Activated naive CD8-positive, alpha-beta T cell treated with anti-CD3 and anti-CD28 coated beads, Interleukin-2, amount 50 U/mL, for 24 hours (primary cell): ENCODE measurements at regions not wholly inside any gene's neighbourhood (a gene's known extent, or its start where the extent isn't known, plus 50 kb on each side); places are given as distances from the start of the nearest gene placed in this dataset.

Experiments used
- ATAC-seq: fragments of 150-1000 bp; cut with Tn5 transposase; one replicate; pipeline ENCODE4 v1.10.0; 2021
- DNase-seq: peaks from one replicate; pipeline ENCODE4 v3.0.0; 2021
- H3K27ac Mint-ChIP-seq: one replicate; pipeline ENCODE4 v1.8.0; 2021; ENCODE audit warnings: mild to moderate bottlenecking, mixed read lengths
- H3K27me3 Mint-ChIP-seq: one replicate; pipeline ENCODE4 v1.8.0; 2021; ENCODE audit warnings: mixed read lengths
- H3K36me3 Mint-ChIP-seq: one replicate; pipeline ENCODE4 v1.8.0; 2021; ENCODE audit warnings: low read depth, mixed read lengths
- H3K4me1 Mint-ChIP-seq: one replicate; pipeline ENCODE4 v1.8.0; 2021; ENCODE audit warnings: mixed read lengths
- H3K4me3 Mint-ChIP-seq: one replicate; pipeline ENCODE4 v1.8.0; 2021; ENCODE audit warnings: mild to moderate bottlenecking, moderate library complexity, mixed read lengths
- H3K9me3 Mint-ChIP-seq: one replicate; pipeline ENCODE4 v1.8.0; 2021; ENCODE audit warnings: mixed read lengths

DNA sequence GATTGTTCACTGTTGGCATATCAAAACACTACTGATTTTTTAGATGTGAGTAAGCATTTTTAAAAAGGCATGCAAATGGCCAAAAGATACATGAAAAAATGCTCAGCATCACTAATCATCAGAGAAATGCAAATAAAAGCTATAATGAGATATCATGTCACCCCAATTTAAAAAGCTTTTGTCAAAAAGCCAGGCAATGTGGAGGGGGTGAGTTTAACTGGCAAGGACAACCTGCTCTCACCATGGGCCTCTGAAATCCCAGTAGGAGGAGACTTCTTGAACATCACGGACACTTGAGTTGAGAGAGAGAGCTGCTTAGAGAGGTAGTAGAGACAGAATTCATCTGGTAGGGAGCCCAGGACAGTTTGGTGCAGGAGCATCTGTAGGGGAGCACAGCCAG lies 347.1 kb upstream of the MPDZ start:
- ATAC-seq (no peak), DNase-seq (no peak)
- Mint-ChIP-seq H3K9me3 (peaks cover 8% of the 10 kb centered on the region), H3K36me3 (peaks cover 1% of the 10 kb centered on the region), H3K4me1 (no peaks in the 10 kb centered on the region), H3K27me3 (no peaks in the 10 kb centered on the region), H3K4me3 (no peak overlapping the region), H3K27ac (no peak overlapping the region)

DNA sequence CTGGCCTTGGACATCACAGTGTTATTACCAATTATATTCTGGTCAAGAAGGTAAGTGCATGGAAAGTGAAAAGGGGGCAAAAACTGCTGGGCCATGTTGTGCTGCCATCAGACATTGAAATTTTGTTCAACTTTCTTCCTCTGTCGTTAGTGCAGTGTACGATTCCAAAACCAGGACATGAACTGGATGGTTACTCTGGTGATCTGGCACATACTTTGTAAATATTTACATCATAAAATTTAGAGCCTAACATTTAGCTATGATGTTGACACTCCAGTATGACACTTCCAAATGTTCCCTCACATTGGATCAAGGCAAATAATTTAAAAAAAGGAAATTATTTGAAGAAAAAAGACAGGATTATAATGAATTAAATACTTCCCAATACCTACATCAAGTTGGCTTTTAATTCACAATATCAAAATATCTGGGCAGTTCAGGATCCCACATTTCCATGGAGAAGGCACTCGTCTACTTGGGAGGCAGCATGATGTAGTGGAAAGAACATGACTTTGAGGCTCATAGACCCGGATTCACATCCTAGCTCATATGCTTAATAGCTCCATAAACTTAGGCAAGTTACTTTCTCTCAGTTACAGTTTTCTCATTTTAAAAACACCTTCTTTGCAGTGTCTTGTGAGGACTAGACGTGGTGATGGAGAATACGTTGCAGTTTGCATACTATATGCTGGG lies 342.5 kb upstream of the MPDZ start:
- DNase-seq (no peak), ATAC-seq (no peak)
- Mint-ChIP-seq H3K4me1 (no peaks in the 10 kb centered on the region), H3K4me3 (no peak overlapping the region), H3K27ac (no peak overlapping the region), H3K9me3 (no peaks in the 10 kb centered on the region), H3K36me3 (peaks cover 1% of the 10 kb centered on the region), H3K27me3 (no peaks in the 10 kb centered on the region)

DNA sequence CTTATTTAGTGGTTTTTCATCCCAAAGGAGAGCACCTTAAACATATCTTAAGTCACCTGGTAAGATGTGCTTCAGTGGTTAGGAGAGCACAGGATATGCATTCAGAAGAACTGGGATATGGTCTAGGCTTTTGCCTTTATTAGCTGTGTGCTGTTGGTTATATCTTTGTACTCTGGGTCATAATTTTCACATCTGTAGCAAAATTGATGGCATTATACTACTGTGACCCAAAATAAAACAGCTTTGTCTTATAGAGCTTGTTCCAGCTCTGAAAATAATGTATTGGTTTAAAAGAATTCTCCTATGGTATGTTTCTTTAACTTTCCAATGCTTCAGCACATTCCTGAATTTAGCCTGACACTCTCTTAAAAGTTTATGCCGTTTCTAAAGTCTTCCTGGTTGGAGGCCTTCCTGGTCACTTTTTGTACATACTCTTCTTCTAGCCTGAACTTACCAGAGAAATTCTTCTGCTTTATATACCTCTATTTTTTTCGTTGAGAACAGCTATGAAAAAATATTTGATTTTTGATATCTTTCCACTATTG lies 337.1 kb upstream of the MPDZ start:
- H3K27ac Mint-ChIP-seq, result no peak overlapping the region
- H3K9me3 Mint-ChIP-seq, result peaks cover 4% of the 10 kb centered on the region
- no peak for ATAC-seq
- H3K27me3 Mint-ChIP-seq, result no peaks in the 10 kb centered on the region
- no peaks in the 10 kb centered on the region for H3K4me1 Mint-ChIP-seq
- no peak for DNase-seq
- H3K4me3 Mint-ChIP-seq, result no peak overlapping the region
- no peaks in the 10 kb centered on the region for H3K36me3 Mint-ChIP-seq

DNA sequence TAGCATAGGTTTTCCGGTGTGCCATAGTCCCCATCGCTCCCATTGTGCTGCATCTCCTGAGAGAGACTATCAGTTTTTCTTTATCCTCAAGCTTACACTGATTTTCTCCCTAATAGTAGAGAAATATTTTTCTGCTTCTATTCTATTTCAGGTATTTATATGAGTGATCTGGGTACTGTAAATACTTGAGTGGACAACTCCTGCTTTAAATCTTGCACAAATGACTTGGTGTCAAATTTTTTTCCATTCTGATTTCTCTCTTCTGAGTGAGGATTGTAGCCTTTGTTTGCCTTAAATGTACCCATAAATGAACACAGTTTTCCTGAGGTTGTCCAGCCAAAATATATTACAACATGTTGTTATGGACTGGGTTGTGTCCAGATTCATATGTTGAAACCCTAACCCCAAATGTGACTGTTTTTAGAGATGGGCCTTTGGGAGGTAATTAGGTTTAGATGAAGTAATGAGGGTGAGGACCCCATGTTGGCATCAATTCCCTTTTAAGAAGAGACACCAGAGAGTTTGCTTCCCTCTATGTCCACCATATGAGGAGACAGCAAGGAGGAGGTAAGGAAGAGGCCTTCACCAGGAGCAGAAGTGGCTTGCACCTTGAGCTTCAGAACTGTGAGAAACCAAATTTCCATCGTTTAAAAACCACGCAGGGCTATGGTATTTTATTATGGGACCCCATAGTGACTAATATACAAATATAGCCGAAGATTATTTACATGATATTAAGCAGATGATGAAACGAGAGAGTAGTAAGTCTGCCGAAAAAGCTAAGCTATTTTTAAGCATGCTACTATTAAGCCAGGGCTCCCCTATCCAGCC lies 336.4 kb upstream of the MPDZ start:
- H3K27ac Mint-ChIP-seq, result no peak overlapping the region
- no peak for ATAC-seq
- no peaks in the 10 kb centered on the region for H3K4me1 Mint-ChIP-seq
- no peaks in the 10 kb centered on the region for H3K27me3 Mint-ChIP-seq
- DNase-seq, result no peak
- H3K36me3 Mint-ChIP-seq, result no peaks in the 10 kb centered on the region
- H3K9me3 Mint-ChIP-seq, result peaks cover 4% of the 10 kb centered on the region
- no peak overlapping the region for H3K4me3 Mint-ChIP-seq

DNA sequence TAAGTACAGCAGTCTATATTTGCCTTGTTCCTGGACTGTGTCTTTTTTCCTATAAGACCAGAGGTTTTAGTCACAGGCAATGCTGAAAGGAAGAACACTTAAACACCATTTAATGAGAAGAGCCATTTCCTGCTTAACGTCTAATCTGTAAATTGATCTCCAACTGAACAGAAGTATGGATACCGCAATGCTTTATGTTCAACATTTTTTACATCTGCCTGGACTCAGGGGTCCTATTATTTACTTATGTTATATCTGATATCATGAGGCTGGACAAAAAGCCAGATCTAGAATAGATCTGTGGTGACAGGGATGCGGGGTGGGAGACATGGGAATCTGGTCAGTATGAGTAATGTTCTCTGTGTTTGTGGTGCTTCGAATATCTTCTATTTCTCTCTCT lies 334.6 kb upstream of the MPDZ start:
- H3K4me3 Mint-ChIP-seq, result no peak overlapping the region
- DNase-seq, result no peak
- no peaks in the 10 kb centered on the region for H3K4me1 Mint-ChIP-seq
- peaks cover 4% of the 10 kb centered on the region for H3K9me3 Mint-ChIP-seq
- no peak for ATAC-seq
- no peaks in the 10 kb centered on the region for H3K27me3 Mint-ChIP-seq
- H3K27ac Mint-ChIP-seq, result no peak overlapping the region
- H3K36me3 Mint-ChIP-seq, result no peaks in the 10 kb centered on the region

DNA sequence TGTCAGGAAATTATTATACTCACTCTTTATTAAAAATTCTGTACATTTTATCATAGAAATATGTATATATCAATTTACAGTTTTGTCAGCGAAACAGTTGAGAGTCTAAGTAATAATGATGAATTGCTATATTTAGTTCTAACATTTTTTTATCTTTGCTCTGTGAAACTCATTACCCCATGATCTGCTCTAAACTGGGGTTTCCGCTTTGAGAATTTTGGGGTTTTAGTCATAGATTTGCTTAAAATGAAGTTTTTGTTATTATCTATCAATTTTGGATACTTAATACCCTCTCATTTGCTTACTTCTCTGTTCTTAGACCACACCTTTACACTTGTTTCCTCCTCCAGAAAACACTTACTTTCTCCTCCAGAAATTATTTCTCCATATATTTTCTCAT lies 333.8 kb upstream of the MPDZ start:
- no peak overlapping the region for H3K4me3 Mint-ChIP-seq
- DNase-seq, result no peak
- H3K9me3 Mint-ChIP-seq, result peaks cover 4% of the 10 kb centered on the region
- no peaks in the 10 kb centered on the region for H3K4me1 Mint-ChIP-seq
- H3K36me3 Mint-ChIP-seq, result no peaks in the 10 kb centered on the region
- H3K27ac Mint-ChIP-seq, result no peak overlapping the region
- no peak for ATAC-seq
- H3K27me3 Mint-ChIP-seq, result no peaks in the 10 kb centered on the region

DNA sequence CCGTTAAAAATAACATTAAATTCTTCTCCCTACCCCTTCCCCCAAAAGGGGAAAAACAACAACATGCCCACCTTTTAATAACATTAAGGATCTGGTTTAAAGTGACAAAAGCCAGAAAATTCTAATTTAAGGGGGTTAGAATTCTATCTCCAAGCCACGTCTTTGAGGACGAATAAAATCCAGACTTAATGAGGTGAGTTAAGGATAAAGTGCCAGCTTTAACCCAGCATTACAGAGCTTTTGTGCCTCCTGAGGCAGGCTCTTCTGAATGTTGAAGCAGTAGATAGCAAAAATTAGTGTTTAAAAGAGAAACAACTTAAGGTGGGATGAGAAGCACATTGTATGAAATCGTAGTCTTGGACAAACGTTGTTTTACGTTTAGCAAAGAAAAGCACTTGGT lies 329.0 kb upstream of the MPDZ start:
- Mint-ChIP-seq H3K4me1 (no peaks in the 10 kb centered on the region), H3K9me3 (peaks cover 5% of the 10 kb centered on the region), H3K36me3 (no peaks in the 10 kb centered on the region), H3K27me3 (no peaks in the 10 kb centered on the region), H3K27ac (no peak overlapping the region), H3K4me3 (no peak overlapping the region)
- no peak for DNase-seq
- ATAC-seq, result no peak

DNA sequence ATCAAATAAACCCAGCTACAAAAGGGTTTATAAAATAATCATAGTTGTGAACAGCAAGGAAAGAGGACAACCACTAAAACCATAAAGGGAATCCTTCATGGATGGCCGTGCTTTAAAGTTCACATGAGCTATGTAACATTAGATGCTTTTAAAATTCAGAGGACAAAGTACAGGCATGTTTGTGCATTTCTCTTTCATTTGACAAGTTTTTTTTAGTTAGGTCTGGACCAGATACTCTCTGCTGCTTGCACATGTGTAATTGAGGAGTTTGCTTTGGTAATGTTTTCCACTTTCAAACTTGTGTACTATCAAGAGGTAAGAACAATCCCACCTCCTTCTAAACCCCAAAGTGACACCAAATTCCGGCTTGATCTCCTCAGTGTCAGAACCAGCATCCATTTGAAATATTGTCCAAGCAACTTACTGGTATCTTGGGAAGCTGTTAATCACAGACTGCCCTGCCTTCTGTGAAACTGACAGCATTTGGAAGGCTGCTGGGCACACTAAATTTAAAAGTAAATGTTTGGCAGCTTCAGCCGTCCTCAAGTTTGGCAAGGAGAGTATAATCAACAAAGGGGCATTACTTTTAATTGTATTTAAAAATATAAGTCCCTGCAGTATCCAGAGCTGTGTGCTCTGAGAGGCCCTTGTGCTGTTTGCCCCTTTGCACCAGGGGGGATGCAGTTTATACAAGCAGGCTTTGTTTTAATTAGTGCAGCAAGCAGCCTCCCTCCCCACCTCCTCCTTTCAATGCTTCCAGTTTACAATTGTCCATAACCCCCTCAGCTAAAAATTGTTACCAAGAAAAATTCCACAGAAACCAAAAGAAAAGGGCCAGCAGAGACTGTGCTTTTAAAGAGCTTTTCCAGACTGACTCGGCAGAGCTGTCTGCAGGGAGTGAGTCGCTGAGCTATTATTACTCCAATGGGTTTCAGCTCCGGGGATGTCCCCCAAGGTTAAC lies 328.3 kb upstream of the MPDZ start:
- Mint-ChIP-seq H3K36me3 (no peaks in the 10 kb centered on the region), H3K27me3 (no peaks in the 10 kb centered on the region), H3K9me3 (peaks cover 5% of the 10 kb centered on the region), H3K27ac (no peak overlapping the region), H3K4me1 (no peaks in the 10 kb centered on the region), H3K4me3 (no peak overlapping the region)
- DNase-seq (no peak), ATAC-seq (no peak)

DNA sequence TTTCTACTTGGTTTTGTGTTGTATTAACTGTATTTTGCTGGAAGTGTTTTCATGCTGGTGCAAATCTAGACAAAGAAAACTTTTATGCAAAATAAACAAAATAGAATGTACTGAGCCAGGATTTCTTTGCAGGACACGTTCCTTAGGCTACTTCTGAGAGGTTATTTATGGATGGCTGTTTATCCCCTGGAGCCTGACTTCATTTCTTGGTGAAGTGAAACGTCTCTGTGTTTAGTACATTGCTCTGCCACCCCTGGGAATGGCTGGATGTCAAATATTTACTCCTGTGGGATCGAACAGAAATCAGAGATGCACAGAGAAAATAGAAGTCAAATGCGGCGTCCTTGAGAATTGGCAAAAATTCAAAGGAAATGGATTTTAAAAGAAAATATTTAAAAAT lies 327.1 kb upstream of the MPDZ start:
- Mint-ChIP-seq H3K27me3 (no peaks in the 10 kb centered on the region), H3K4me3 (no peak overlapping the region), H3K36me3 (no peaks in the 10 kb centered on the region), H3K4me1 (no peaks in the 10 kb centered on the region), H3K27ac (no peak overlapping the region), H3K9me3 (peaks cover 5% of the 10 kb centered on the region)
- ATAC-seq (no peak), DNase-seq (no peak)

DNA sequence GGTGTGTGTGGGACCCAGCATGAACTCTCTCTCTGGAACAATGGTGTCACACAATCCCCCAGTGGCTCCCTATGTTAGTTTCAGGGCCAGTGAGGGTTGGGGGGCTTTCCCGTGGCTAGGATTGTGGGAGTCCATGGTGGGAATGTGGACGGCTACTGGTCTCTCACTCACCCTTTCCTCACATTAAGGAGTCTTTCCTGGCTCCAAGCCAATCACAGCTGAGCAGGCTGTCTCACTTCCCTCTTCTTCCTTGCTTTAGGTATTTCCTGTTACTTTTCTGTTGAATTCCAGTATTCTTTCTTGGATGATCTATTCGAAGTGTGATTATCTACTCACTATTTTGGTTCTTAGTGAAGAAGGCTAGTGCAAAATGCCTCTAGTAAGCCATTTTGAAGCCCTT lies 324.4 kb upstream of the MPDZ start:
- Mint-ChIP-seq H3K36me3 (no peaks in the 10 kb centered on the region), H3K9me3 (peaks cover 5% of the 10 kb centered on the region), H3K4me1 (no peaks in the 10 kb centered on the region), H3K27me3 (no peaks in the 10 kb centered on the region), H3K4me3 (no peak overlapping the region), H3K27ac (no peak overlapping the region)
- ATAC-seq, result no peak
- no peak for DNase-seq

DNA sequence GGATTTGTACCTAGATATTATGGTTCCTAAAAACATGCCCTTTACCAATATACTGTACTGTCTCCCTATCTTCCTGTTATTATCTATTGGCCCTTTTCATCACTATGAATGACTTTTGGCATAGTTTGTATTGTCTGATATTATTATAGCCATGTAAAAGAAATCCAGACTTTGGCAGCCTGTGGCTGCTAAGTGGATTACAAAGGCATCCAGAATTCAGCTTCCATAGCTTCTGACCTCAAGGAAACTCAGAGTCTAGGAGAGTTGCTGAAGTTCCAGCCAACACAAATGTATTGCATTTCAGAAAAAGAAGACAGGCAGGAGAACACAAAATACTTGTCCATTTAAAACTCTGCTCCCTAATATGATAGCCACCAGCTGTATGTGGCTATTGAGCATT lies 319.2 kb upstream of the MPDZ start:
- Mint-ChIP-seq H3K27me3 (no peaks in the 10 kb centered on the region), H3K9me3 (peaks cover 5% of the 10 kb centered on the region), H3K27ac (no peak overlapping the region), H3K36me3 (no peaks in the 10 kb centered on the region), H3K4me1 (no peaks in the 10 kb centered on the region), H3K4me3 (no peak overlapping the region)
- DNase-seq (no peak), ATAC-seq (no peak)

DNA sequence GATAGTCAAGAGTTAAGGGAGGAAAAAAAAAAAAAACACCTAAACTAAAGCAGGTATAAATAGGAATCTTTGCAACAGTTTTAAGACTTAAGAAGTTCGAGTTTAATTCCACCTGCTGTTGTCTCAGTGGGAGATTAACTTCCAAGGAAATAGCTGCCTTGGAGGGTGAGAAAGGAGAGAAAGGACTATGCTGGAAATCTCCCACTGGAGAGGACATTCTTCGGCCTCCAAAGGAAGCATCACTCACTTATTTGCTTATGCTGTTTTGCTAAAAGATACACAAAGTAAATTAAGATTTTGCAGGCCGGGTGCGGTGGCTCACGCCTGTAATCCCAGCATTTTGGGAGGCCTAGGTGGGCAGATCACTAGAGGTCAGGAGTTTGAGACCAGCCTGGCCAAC lies 317.9 kb upstream of the MPDZ start:
- no peak for DNase-seq
- H3K4me1 Mint-ChIP-seq, result no peaks in the 10 kb centered on the region
- no peak overlapping the region for H3K27ac Mint-ChIP-seq
- ATAC-seq, result no peak
- peaks cover 5% of the 10 kb centered on the region for H3K9me3 Mint-ChIP-seq
- H3K27me3 Mint-ChIP-seq, result no peaks in the 10 kb centered on the region
- no peak overlapping the region for H3K4me3 Mint-ChIP-seq
- H3K36me3 Mint-ChIP-seq, result no peaks in the 10 kb centered on the region

DNA sequence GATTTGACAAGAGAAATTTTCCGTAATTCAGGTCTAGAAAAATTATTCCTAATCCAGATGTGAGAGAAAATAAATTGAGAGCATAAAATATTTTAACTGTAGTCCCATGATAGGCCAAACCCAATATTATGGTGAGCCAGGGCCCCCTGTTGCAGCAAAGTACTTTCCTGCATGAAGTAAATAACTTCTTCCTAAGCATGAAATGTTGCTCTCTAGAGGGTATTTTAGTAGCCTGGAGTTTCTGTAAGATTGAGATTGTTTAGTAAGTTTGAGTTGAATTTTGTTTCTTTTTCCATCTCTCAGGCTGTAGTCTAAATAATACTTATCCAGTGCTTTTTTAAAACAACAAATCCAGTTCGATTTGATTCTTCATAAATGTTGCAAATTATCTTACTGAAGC lies 317.5 kb upstream of the MPDZ start:
- no peak for ATAC-seq

DNA sequence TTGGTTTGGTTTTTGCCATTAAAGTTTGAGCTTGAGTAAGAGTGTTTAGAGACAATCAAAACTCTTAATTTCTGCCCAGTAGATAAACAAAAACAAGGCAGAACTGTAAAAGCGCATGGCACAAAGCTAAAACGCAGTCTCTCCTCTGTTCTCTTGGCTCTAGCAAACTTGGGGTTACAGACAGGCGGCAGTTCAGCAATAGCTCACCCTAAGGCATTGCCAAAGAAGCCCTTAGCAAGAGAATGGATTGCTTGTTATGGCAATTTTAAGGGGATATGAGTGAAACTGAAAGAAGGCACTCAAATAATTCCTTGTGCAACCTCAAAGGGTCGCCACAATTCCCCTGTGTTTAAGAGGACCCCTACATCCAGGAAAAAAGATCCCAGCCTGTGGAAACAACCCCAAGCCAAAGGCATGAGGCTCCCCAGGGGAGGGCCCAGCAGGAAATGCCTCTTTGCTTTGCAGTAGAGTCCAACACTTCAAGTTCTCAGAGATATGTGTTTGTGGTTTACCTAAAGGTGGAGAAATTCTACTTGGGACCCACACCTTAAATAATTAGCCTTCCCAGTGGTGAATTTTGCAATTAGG lies 317.0 kb upstream of the MPDZ start:
- no peaks in the 10 kb centered on the region for H3K4me1 Mint-ChIP-seq

More for the DNA sequence above, 317.5 kb upstream of the MPDZ start:
- Mint-ChIP-seq H3K4me1 (no peaks in the 10 kb centered on the region), H3K9me3 (peaks cover 5% of the 10 kb centered on the region), H3K36me3 (no peaks in the 10 kb centered on the region), H3K27me3 (no peaks in the 10 kb centered on the region), H3K27ac (no peak overlapping the region), H3K4me3 (no peak overlapping the region)
- DNase-seq, result no peak

More for the DNA sequence above, 317.0 kb upstream of the MPDZ start:
- H3K27ac Mint-ChIP-seq, result no peak overlapping the region
- H3K9me3 Mint-ChIP-seq, result peaks cover 5% of the 10 kb centered on the region
- no peaks in the 10 kb centered on the region for H3K36me3 Mint-ChIP-seq
- no peak for ATAC-seq
- DNase-seq, result no peak
- H3K4me3 Mint-ChIP-seq, result no peak overlapping the region
- H3K27me3 Mint-ChIP-seq, result no peaks in the 10 kb centered on the region
